HG03432 (cell line): ENCODE measurements at regions not wholly inside any gene's neighbourhood (a gene's known extent, or its start where the extent isn't known, plus 50 kb on each side); places are given as distances from the start of the nearest gene placed in this dataset.

Experiments used
- ATAC-seq: cut with Tn5 transposase; IDR thresholded peaks from one replicate; pipeline ENCODE4 v1.9.1; 2021; ENCODE audit warnings: mild to moderate bottlenecking, moderate library complexity; ENCODE audit not compliant: unreplicated experiment

DNA sequence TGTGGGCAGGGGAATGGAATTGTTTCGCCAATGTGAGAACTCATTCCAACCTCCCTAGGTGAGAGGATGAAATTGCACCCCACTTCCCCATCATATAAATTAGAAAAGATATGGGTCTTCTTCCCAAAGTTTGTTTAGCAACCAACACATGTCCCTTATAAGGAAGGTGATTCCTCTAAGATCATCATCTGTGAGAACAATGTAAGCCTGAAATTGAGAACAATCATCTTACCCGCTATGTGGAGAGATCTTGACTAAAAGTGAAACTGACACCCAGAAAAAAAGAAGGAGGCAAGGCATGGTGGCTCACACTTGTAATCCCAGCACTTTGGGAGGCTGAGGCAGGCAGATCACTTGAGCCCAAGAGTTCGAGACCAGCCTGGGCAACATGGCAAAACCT, 173.2 kb upstream of the HMGA2 start:
- no peak for ATAC-seq

DNA sequence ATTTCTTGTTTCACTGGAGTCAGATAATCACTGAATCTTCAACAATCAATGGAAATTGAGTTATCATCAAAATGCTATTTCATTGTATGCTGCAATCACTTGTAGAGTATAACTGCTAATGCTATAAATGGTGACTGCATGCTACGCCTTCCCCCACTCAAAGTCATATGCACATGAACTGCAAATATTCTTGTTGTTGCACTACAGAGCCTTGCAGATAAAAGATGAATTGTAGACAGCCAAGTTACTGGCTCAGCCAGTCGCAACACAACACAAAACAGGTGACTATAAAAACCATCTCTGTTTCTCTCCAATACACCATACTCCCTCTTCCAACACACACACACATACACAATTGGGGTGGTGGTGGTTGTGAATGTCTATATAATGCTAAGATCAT, 171.0 kb upstream of the HMGA2 start:
- ATAC-seq, result no peak

DNA sequence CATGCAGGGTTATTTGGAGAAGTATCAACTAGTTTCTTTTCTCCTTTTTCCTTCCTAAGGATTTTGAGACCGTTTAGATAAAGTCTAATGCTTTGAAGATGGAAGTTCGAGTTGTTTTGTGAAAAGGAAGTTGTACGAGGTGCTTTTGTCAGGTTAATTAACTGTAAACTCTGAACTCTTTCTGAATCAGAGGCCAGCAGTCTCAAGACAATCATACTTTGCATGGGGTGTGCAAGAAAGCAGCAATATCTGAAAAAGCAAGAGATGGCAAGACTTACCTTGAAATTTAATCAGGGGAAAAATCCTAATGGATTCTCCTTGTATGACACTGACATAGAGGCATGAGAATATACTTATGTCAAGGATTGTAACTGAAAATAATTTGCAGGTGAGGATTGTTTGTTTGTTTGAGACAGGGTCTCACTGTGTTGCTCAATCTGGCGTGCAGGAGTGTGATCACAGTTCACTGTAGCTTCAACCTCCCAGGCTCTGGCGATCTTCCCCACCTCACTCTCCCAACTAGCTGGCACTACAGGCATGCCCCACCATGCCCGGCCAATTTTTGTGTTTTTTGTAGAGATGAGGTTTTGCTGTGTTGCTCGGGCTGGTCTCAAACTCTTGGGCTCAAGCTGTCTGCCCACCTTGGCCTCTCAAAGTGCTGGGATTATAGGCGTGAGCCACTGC, 170.2 kb upstream of the HMGA2 start:
- no peak for ATAC-seq

- ATAC-seq, result no peak
Measured at GRCh38 chr12:65655074-65655493, 169.2 kb upstream of the HMGA2 start.

- no peak for ATAC-seq
Measured at GRCh38 chr12:65656156-65656882, 168.0 kb upstream of the HMGA2 start.

DNA sequence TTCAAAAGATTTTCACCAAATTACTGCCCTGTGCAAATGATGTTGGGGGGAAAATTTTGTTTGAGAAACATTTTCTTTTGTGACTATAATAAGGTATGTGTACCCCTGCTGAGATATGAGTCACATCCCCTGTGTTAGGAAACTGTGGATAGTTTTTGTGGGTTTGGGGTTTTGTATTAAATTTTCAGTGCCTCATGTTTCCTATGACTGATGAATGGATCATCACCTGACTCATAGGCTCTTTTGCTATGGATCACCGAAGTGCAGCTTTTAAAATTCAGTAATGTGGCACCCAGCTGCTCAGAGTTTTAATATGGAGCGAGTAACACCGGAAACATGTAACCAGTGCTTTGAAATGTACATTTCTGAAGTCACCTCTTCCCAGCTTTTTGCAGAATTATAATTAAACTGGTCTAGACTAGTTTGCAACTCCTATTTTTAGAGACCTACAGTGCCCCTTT, 167.4 kb upstream of the HMGA2 start:
- no peak for ATAC-seq

GRCh38 chr12:65657635-65658034, 166.6 kb upstream of the HMGA2 start:
- ATAC-seq, result no peak

GRCh38 chr12:65658360-65658759, 165.9 kb upstream of the HMGA2 start:
- ATAC-seq, result no peak

- no peak for ATAC-seq
Measured at GRCh38 chr12:65659681-65660080, 164.6 kb upstream of the HMGA2 start.

GRCh38 chr12:65660096-65660495, 164.2 kb upstream of the HMGA2 start:
- no peak for ATAC-seq

GRCh38 chr12:65660836-65661235, 163.4 kb upstream of the HMGA2 start:
- ATAC-seq, result no peak

GRCh38 chr12:65662590-65662989, 161.7 kb upstream of the HMGA2 start:
- ATAC-seq, result no peak

DNA sequence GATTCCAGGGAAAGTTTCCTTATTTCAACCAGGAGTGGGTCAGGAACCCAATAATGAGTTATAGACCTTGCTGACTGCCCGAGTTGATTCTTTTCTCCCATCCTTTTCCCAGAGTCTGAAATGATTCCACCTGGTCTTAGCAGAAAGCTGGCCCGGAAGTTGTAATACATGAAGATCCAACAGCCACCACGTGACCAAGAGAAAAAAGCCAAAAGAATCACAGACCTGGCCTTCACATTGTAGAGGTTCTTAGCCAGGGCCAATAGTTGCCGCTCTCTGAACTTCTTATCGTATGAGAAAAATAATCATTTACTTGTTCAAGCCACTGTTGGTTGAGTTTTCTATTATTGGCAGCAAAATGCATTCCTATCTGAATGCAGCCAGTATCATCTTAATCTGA, 161.2 kb upstream of the HMGA2 start:
- ATAC-seq, result no peak

DNA sequence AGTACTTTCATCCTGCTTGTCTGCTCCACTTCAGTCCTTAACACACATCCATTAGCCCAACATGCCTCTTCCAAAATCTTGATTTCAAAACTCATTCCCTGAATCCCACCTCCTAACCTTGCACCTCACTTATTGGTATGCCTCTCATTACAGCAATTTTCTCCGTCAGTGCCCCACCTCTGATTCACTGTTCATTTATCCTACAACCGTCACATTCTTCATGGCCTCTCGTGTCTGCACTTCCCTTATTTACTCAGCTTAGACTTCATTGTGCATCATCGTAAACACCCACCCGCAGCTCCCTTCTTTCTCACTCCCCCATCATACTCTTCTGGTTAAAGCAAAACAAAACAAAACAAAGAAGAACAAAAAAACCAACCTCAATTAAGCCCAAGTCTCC, 160.6 kb upstream of the HMGA2 start:
- no peak for ATAC-seq

GRCh38 chr12:65664715-65665250, 159.5 kb upstream of the HMGA2 start:
- no peak for ATAC-seq

DNA sequence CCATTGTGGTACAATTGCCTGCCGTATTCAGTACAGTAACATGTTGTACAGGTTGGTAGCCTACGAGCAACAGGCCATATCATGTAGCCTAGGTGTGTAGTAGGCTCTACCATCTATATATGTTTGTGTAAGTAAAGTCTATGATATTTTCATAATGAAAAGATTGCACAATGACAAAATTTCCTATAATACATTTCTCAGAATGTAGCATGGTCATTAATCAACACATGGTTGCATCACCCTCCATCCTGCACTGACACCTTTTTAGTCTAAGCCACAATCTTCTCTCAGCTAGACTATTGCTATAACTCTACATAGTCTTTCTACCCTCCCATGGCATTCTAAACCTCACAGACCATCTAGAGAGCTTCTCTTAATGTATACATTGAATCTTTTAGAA, 158.5 kb upstream of the HMGA2 start:
- no peak for ATAC-seq

DNA sequence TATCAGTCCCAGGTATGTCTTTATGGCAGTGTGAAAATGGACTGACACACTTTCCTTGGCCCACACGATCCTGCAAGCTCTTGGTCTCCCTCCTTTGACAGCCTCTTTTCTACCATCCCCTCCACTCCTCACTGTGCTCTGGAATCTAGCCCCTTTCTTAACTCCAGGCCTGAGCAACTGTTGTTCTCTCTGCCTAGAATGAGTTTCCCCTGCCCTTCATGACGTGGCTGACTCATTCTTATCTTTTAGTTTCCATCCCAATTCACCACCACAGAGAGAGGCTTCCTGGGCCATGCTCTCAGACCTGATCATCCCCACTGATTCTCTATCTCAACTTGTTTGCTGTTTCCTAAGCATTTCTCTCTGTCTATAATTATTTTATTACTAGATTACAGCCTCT, 157.4 kb upstream of the HMGA2 start:
- no peak for ATAC-seq

- ATAC-seq, result no peak
Measured at GRCh38 chr12:65667932-65668331, 156.4 kb upstream of the HMGA2 start.

DNA sequence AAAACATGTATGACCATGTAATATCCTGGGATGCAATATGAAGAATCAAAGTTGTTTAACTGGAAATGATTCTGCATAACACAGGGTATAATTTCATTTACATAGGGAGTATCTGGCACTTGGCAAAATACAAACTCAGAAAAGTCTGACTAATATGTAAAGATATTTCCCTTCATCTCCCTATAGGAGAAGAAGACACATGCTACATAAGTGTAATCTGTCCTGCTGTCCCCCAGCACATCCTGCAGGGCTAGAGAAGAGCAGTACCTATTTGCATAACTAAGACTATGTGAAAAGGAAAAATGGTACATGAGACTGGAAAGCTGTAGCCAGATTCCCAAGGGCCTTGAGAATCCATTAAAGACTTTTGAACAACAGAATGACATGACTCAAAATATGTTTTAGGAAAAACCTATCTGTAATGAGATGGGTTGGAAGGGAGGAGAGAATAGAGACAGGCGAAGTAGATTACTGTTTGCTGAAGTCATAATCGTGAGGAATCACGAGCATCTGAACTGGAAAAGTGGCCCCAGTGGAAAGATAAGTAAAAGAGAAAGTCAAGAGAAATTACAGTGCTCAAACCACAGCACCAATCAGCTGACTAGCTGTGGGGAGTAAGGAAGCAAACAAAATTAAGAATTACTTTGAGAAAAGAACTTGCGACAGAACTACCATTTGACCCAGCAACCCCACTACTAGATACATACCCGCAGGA, 155.1 kb upstream of the HMGA2 start:
- no peak for ATAC-seq

GRCh38 chr12:65670775-65671174, 153.5 kb upstream of the HMGA2 start:
- ATAC-seq, result no peak

- no peak for ATAC-seq
Measured at GRCh38 chr12:65672441-65672840, 151.8 kb upstream of the HMGA2 start.
